ENCODE measurements at regions not wholly inside any gene's neighbourhood (a gene's known extent, or its start where the extent isn't known, plus 50 kb on each side); places are given as distances from the start of the nearest gene placed in this dataset.

GRCh38 chr13:39130301-39130700 lies 92.0 kb downstream of the NHLRC3 start:
- TF ChIP-seq CTCF (IDR thresholded peaks at IDR 0.05) (no peak), POLR2A (IDR thresholded peaks at IDR 0.05) (no peak)

All from adrenal gland (tissue), 5 donors.